H1 (cell line): ENCODE measurements at regions not wholly inside any gene's neighbourhood (a gene's known extent, or its start where the extent isn't known, plus 50 kb on each side); places are given as distances from the start of the nearest gene placed in this dataset.

Source experiments
- CTCF ChIA-PET: fragments of 300-600 bp; sonication (Branson Sonifier 250); formaldehyde crosslinking; loops from one replicate; lab custom pipeline; 2021; ENCODE audit not compliant: partially characterized antibody; lab: Charles Lee
- POLR2A ChIA-PET: fragments of 300-600 bp; sonication (Branson Sonifier 250); formaldehyde crosslinking; loops from one replicate; lab custom pipeline; 2021; ENCODE audit warnings: inconsistent platforms; ENCODE audit not compliant: partially characterized antibody; lab: Charles Lee
- DNase-seq, 2 experiments: peaks; one replicate each; pipeline versions ENCODE4 v3.0.0 to v3.0.0-alpha.2; 2010 to 2022; ENCODE audit warnings: low spot score in 2 of 2, low read depth in 1 of 2, mixed read lengths in 1 of 2
- FAIRE-seq: peaks from 2 replicates; lab custom pipeline; 2011; peaks lifted over from hg19 to GRCh38; lab: Jason Lieb, UNC
- H2AFZ ChIP-seq: 2 replicates; pipeline ENCODE4 v1.8.1; 2012; ENCODE audit warnings: low read length, inconsistent platforms
- H2AK5ac ChIP-seq: 2 replicates; pipeline ENCODE4 v1.6.1; 2013; ENCODE audit warnings: low read depth, low read length
- H2BK120ac ChIP-seq: replicated peaks from 2 replicates; pipeline ENCODE3; 2013; ENCODE audit warnings: low read depth, low read length, inconsistent platforms
- H2BK12ac ChIP-seq: 2 replicates; pipeline ENCODE4 v1.6.1; 2013; ENCODE audit warnings: low read depth, low read length
- H2BK15ac ChIP-seq: 2 replicates; pipeline ENCODE4 v1.6.1; 2013; ENCODE audit warnings: low read length
- H2BK20ac ChIP-seq: 2 replicates; pipeline ENCODE4 v1.6.1; 2013; ENCODE audit warnings: low read length
- H2BK5ac ChIP-seq: 2 replicates; pipeline ENCODE4 v1.6.1; 2013; ENCODE audit warnings: low read depth, low read length
- H3K14ac ChIP-seq: 2 replicates; pipeline ENCODE4 v1.6.1; 2013; ENCODE audit warnings: inconsistent platforms; ENCODE audit not compliant: insufficient read length
- H3K18ac ChIP-seq: 2 replicates; pipeline ENCODE4 v1.6.1; 2013; ENCODE audit warnings: low read length; ENCODE audit errors: extremely low read depth
- H3K23ac ChIP-seq: 2 replicates; pipeline ENCODE4 v1.6.1; 2013; ENCODE audit warnings: inconsistent platforms; ENCODE audit not compliant: insufficient read length
- H3K23me2 ChIP-seq: 2 replicates; pipeline ENCODE4 v1.6.1; 2013; ENCODE audit warnings: low read depth, low read length
- H3K27ac ChIP-seq: 2 replicates; pipeline ENCODE4 v1.6.1; 2011; ENCODE audit warnings: low read depth, low read length, inconsistent platforms
- H3K27me3 ChIP-seq, 4 experiments: replicated peaks in 1 of 4; 1 replicate in 1 of 4; 2 replicates in 3 of 4; pipeline versions ENCODE4 v1.6.1 to v1.8.1; 2011 to 2013; ENCODE audit warnings: low read length in 3 of 4, mild to moderate bottlenecking in 3 of 4, inconsistent platforms in 2 of 4, mixed read lengths in 2 of 4, moderate library complexity in 1 of 4; ENCODE audit not compliant: control insufficient read depth in 3 of 4, insufficient read depth in 3 of 4; ENCODE audit errors: extremely low read depth in 1 of 4
- H3K36me3 ChIP-seq, 4 experiments: 2 replicates each; pipeline versions ENCODE4 v1.6.1 to v1.8.1; 2011 to 2013; ENCODE audit warnings: mild to moderate bottlenecking in 4 of 4, low read length in 3 of 4, moderate library complexity in 2 of 4, control low read depth in 1 of 4, inconsistent platforms in 1 of 4; ENCODE audit not compliant: insufficient read depth in 4 of 4, control insufficient read depth in 2 of 4
- H3K4ac ChIP-seq: replicated peaks from 2 replicates; pipeline ENCODE3; 2013; ENCODE audit warnings: low read length, low read depth, mixed read lengths, inconsistent platforms; ENCODE audit not compliant: insufficient read length
- H3K4me1 ChIP-seq, 4 experiments: replicated peaks in 1 of 4; 1 replicate in 1 of 4; 2 replicates in 3 of 4; pipeline versions ENCODE4 v1.6.1 to v1.8.1; 2011 to 2013; ENCODE audit warnings: low read length in 3 of 4, inconsistent platforms in 2 of 4, mixed read lengths in 1 of 4; ENCODE audit not compliant: insufficient read depth in 4 of 4, control insufficient read depth in 3 of 4
- H3K4me2 ChIP-seq, 2 experiments: 2 replicates each; pipeline versions ENCODE4 v1.6.1 to v1.8.1; 2011 to 2013; ENCODE audit warnings: low read depth in 2 of 2, low read length in 2 of 2, control low read depth in 1 of 2, inconsistent platforms in 1 of 2, mild to moderate bottlenecking in 1 of 2; ENCODE audit not compliant: insufficient read depth in 1 of 2
- H3K4me3 ChIP-seq, 4 experiments: fragments of 200-600, 300-600 bp in 1 of 4; sonication (generic), shearing (Covaris generic), sonication (Bioruptor Twin) in 1 of 4; 2 replicates each; pipeline versions ENCODE4 v1.5.1 to v1.8.1; 2011 to 2016; ENCODE audit warnings: low read length in 4 of 4, low read depth in 3 of 4, control low read depth in 2 of 4, inconsistent platforms in 2 of 4, mild to moderate bottlenecking in 2 of 4, mixed read lengths in 1 of 4, moderate library complexity in 1 of 4; ENCODE audit not compliant: insufficient read depth in 2 of 4; ENCODE audit errors: extremely low read depth in 1 of 4
- H3K56ac ChIP-seq: replicated peaks from 2 replicates; pipeline ENCODE3; 2013; ENCODE audit warnings: low read depth, mild to moderate bottlenecking, mixed read lengths, low read length, inconsistent platforms; ENCODE audit not compliant: insufficient read length
- H3K79me1 ChIP-seq: 2 replicates; pipeline ENCODE4 v1.6.1; 2013; ENCODE audit warnings: low read depth, low read length, control low read depth
- H3K79me2 ChIP-seq, 2 experiments: 2 replicates each; pipeline versions ENCODE4 v1.6.1 to v1.8.1; 2012 to 2013; ENCODE audit warnings: low read length in 2 of 2, mild to moderate bottlenecking in 2 of 2, inconsistent platforms in 1 of 2; ENCODE audit not compliant: insufficient read depth in 2 of 2, control insufficient read depth in 1 of 2
- H3K9ac ChIP-seq, 4 experiments: replicated peaks in 1 of 4; 1 replicate in 1 of 4; 2 replicates in 3 of 4; pipeline versions ENCODE4 v1.6.1 to v1.8.1; 2011 to 2013; ENCODE audit warnings: low read depth in 3 of 4, low read length in 3 of 4, control low read depth in 2 of 4, mild to moderate bottlenecking in 2 of 4, moderate library complexity in 2 of 4, inconsistent platforms in 1 of 4; ENCODE audit errors: extremely low read depth in 1 of 4
- H3K9me3 ChIP-seq, 2 experiments: 2 replicates each; pipeline versions ENCODE4 v1.6.1 to v1.8.1; 2012 to 2013; ENCODE audit warnings: mild to moderate bottlenecking in 2 of 2, moderate library complexity in 2 of 2, control low read depth in 1 of 2, inconsistent platforms in 1 of 2, low read depth in 1 of 2, low read length in 1 of 2, mixed read lengths in 1 of 2; ENCODE audit not compliant: insufficient read depth in 2 of 2
- H4K20me1 ChIP-seq, 2 experiments: replicated peaks in 1 of 2; 2 replicates each; pipeline versions ENCODE3 to v1.8.1; 2011 to 2013; ENCODE audit warnings: inconsistent platforms in 2 of 2, low read length in 2 of 2, mild to moderate bottlenecking in 1 of 2; ENCODE audit not compliant: insufficient read depth in 2 of 2, control insufficient read depth in 1 of 2
- H4K5ac ChIP-seq: 2 replicates; pipeline ENCODE4 v1.6.1; 2013; ENCODE audit warnings: low read length, low read depth, mixed read lengths, inconsistent platforms; ENCODE audit not compliant: insufficient read length
- H4K8ac ChIP-seq: 2 replicates; pipeline ENCODE4 v1.8.0; 2013; ENCODE audit warnings: mild to moderate bottlenecking, moderate library complexity, low read length, inconsistent platforms; ENCODE audit not compliant: insufficient read depth; ENCODE audit errors: extremely low read depth
- H4K91ac ChIP-seq: replicated peaks from 2 replicates; pipeline ENCODE3; 2013; ENCODE audit warnings: low read length, mixed read lengths, inconsistent platforms; ENCODE audit not compliant: insufficient read length
- CHD2 ChIP-seq: IDR thresholded peaks from 2 replicates; pipeline ENCODE4 v1.6.1; 2012; ENCODE audit warnings: low read length, improper control_type of control experiment
- MAX ChIP-seq: IDR thresholded peaks from 2 replicates; pipeline ENCODE4 v1.6.1; 2012; ENCODE audit warnings: inconsistent platforms
- PHF8 ChIP-seq: fragments of 200-600 bp; sonication (generic); conservative IDR thresholded peaks from 2 replicates; pipeline ENCODE4 v1.7.1; 2012; ENCODE audit warnings: low read depth, mild to moderate bottlenecking, inconsistent platforms, low read length, moderate library complexity
- SP4 ChIP-seq: IDR thresholded peaks from 2 replicates; pipeline ENCODE4 v1.6.1; 2012; ENCODE audit warnings: low read length, inconsistent platforms
- TAF1 ChIP-seq: IDR thresholded peaks from 2 replicates; pipeline ENCODE4 v1.6.1; 2011; ENCODE audit warnings: mild to moderate bottlenecking, low read depth, low read length
- ZNF274 ChIP-seq: IDR thresholded peaks from 2 replicates; pipeline ENCODE4 v1.7.0; 2012; ENCODE audit warnings: low read length, borderline replicate concordance; ENCODE audit errors: extremely low read depth
- WGBS, 2 experiments: shearing (Covaris generic) in 1 of 2; methylation state at CpG; one replicate each; pipeline versions ENCODE4 v1.1.6 to v1.1.7; 2013 to 2015; ENCODE audit warnings: low lambda C conversion rate in 2 of 2, mixed read lengths in 2 of 2, inconsistent platforms in 1 of 2, low coverage in 1 of 2, missing lambda C conversion rate in 1 of 2; ENCODE audit not compliant: insufficient replicate concordance in 2 of 2, insufficient coverage in 1 of 2, insufficient read length in 1 of 2; ENCODE audit errors: extremely low coverage in 1 of 2, missing lambda C conversion rate in 1 of 2; 5-methylcytosine and 5-hydroxymethylcytosine counted together

- H2AK5ac ChIP-seq = no peak overlapping the region
- no peaks in the 10 kb centered on the region for H3K9me3 ChIP-seq
- H3K23me2 ChIP-seq = no peaks in the 10 kb centered on the region
- H2BK120ac ChIP-seq = no peak overlapping the region
- H3K4me2 ChIP-seq = no peak overlapping the region
- H4K20me1 ChIP-seq = no peaks in the 10 kb centered on the region
- POLR2A ChIA-PET = no interaction called here
- H4K8ac ChIP-seq = no peak overlapping the region
- no peak overlapping the region for H3K4me3 ChIP-seq
- no peaks in the 10 kb centered on the region for H3K27me3 ChIP-seq
- no peak overlapping the region for H2BK12ac ChIP-seq
- peaks cover 3 to 10% (median 8%) of the 10 kb centered on the region in 4 experiments for H3K4me1 ChIP-seq
- H3K9ac ChIP-seq = no peak overlapping the region
- no peak overlapping the region for H4K91ac ChIP-seq
- DNase-seq (no peak), FAIRE-seq (no peak)
- no peak overlapping the region for H2AFZ ChIP-seq
- 79% methylated on average over 6 of the region's 6 CpGs; no CpG with 5 or more reads in 1 of the 2 experiments for WGBS, 2 experiments
- H2BK5ac ChIP-seq = no peak overlapping the region
- H2BK15ac ChIP-seq = no peak overlapping the region
- TF ChIP-seq CHD2 (no peak), PHF8 (no peak), MAX (no peak), ZNF274 (no peak), SP4 (no peak), TAF1 (no peak)
- H3K56ac ChIP-seq = no peak overlapping the region
- no peak overlapping the region for H2BK20ac ChIP-seq
- H3K36me3 ChIP-seq = no peaks in the 10 kb centered on the region
- no peak overlapping the region for H3K14ac ChIP-seq
- H4K5ac ChIP-seq = no peak overlapping the region
- no peak overlapping the region for H3K4ac ChIP-seq
- no peak overlapping the region for H3K27ac ChIP-seq
- H3K79me2 ChIP-seq = no peaks in the 10 kb centered on the region
- no peak overlapping the region for H3K23ac ChIP-seq
- no peaks in the 10 kb centered on the region for H3K79me1 ChIP-seq
- peak overlapping the region; percentile 24; the same call in 1 of the 2 replicates for H3K18ac ChIP-seq
- CTCF ChIA-PET = interaction anchor here (1.5 to 1.7 kb wide), 2 partner anchors 18 to 37 kb away, joined by 3 read pairs; no protein-coding TSS in a partner anchor
Observed at GRCh38 chr12:5258926-5259325, 173.0 kb upstream of the NTF3 start.
